GM21360 (cell line): ENCODE measurements at regions not wholly inside any gene's neighbourhood (a gene's known extent, or its start where the extent isn't known, plus 50 kb on each side); places are given as distances from the start of the nearest gene placed in this dataset.
"Not testable (repeated sequence)": the region's sequence is repeated elsewhere in the genome, so short reads cannot be mapped to it uniquely, and the experiment has no call there.

Experiments used
- ATAC-seq: cut with Tn5 transposase; IDR thresholded peaks from one replicate; pipeline ENCODE4 v1.9.1; 2021; ENCODE audit warnings: mild to moderate bottlenecking, moderate library complexity; ENCODE audit not compliant: unreplicated experiment

DNA sequence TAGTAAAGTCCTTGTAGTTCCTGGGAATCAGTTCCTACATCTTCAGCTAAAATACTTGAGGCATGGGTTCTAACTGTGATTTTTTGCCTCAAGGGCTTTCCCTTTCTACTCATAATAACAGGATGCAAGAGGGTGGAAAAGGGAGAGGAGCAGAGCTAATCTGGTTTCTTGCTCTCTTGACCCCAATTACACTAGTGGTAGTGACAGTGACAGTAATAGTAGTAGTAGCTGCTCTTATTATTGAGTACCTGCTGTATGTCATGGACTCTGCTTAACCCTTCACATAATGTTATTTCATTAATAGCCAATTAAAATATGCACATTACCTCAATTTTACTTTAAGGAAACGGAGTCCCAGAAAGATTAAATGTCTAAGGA is 214.8 kb upstream of the HNRNPA3 start:
- ATAC-seq, result no peak

DNA sequence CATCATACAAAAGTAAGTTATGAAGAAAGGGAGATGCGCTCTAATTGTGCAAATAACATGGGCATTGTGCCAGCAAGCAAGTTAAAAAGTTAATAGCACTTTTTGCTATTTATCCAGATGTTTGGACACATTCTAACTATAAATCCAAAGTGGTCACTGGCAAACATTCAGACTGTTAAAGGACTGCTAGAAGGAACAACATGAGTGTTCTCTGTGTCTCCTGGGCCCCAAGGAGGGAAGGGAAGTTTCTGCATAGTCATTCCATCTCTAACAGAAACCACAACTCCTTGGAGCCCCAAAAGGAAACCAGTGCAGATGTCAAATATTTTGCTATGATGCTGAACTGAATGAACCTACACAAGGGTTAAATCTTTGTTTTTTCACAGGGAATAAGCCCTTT is 213.3 kb upstream of the HNRNPA3 start:
- peak; percentile 58 for ATAC-seq

DNA sequence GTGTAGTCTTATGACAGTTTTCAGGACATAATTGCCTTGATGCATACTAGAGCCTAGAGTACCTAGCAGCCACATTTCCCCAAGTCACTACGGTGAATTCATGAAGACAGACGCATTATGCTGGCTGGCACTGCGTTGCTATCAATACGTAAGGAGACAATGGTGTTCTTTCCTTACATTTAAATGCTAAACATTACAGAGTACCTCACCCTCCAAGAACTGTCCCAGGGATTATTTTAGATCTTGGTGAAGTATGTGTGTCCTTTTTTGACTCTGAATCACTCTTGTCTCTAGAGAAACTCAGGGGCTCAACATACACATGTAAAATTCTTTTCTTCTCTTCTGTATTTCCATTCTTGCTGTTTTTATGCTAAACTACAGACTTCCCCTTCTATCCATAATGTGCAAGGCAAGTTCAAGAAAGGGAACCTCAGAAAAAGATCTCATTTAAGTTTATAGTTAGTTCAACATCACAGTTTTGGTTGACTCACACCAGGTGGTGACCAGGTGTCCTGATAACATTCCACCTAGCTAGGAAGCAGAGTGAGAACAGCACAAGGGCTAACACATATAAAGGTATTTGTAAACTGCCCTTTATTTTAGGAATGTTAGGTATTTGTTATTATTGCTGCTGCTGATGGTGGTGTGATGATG is 212.4 kb upstream of the HNRNPA3 start:
- no peak for ATAC-seq

DNA sequence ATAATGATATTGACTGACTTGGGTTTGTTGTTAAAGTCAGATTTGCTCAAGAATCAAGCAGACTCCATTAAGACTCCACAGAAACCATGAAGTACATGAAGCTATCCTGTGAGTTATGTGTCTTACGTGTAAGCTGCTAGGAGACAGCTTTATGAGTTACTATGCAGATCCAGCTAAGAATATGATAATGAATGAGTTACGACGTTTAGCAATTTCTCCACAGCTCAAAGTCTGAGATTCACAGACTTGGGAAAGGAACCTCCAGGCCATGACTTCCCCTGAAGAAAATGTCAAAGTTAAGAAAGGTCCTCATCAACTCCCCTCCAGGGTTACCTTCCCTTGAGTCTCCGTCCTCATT is 211.9 kb upstream of the HNRNPA3 start:
- no peak for ATAC-seq

DNA sequence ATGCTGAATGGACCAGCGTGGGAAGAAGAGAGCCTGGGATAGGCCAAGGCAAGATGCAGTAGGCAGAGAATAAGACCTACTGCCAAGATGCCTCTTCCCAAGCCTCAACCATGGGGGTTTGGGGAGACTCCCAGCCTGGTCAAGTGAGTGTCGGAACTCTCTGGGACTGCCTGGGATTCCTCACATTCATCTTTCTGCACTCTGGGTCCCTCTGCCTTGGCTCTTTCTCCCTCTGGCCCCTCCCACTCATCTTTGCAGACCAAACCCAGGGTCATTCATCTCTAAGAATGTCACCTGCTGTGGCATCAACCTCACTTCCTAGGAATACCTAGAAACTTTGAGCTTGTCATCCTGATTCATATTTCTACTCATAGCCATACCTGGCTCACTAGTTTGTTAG is 211.3 kb upstream of the HNRNPA3 start:
- ATAC-seq, result no peak

DNA sequence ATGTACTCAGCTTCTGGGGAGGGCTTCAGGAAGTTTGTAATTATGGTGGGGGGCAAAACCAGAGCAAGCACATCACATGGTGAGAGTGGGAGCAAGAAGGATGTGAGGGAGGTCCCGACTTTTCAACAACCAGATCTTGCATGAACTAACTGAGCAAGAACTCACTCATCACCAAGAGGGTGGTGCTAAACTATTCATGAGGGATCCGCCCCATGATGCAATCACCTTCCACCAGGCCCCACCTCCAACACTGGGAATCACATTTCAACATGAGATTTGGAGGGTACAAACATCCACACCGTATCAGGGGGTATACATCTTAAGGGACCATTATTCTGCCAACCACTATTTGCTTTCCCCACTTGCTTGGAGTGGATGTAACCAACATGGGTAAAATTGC is 209.6 kb upstream of the HNRNPA3 start:
- no peak for ATAC-seq

DNA sequence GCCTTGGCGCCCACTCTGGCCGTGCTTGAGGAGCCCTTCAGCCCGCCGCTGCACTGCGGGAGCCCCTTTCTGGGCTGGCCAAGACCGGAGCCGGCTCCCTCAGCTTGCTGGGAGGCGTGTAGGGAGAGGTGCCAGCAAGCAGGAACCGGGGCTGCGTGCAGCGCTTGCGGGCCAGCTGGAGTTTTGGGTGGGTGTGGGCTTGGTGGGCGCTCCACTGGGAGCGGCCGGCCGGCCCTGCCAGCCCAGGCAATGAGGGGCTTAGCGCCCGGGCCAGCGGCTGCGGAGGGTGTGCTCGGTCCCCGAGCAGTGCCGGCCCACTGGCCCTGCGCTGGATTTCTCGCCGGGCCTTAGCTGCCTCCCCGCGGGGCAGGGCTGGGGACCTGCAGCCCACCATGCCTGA is 204.9 kb upstream of the HNRNPA3 start:
- ATAC-seq, result not testable (repeated sequence)

DNA sequence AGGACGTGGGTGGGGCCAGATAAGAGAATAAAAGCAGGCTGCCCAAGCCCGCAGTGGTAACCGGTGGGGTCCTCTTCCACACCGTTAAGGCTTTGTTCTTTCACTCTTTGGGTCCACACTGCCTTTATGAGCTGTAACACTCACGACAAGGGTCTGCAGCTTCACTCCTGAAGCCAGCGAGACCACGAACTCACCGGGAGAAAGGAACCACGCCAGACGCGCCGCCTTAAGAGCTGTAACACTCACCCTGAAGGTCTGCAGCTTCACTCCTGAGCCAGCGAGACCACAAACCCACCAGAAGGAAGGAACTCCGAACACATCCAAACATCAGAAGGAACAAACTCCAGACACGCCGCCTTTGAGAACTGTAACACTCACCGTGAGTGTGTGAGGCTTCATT is 203.9 kb upstream of the HNRNPA3 start:
- not testable (repeated sequence) for ATAC-seq

DNA sequence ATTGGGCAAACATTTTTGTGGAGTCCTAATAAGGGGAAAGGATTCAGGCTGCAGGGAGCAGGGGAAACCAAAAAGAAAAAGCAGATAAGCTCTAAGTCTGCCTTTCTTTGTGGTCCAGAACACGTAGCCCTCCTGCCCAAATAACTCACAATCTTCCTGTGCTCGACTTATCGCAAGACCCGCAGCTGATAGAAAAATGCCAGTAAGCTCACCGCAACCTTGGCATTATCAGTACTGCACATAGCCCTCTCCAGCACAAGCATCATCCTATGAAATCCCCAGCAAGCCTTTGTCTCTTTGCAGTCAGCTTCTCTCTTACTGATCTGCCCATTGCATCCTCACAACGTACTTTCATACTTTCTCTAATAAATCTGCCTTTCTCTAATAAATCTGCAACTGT is 202.4 kb upstream of the HNRNPA3 start:
- ATAC-seq, result no peak

DNA sequence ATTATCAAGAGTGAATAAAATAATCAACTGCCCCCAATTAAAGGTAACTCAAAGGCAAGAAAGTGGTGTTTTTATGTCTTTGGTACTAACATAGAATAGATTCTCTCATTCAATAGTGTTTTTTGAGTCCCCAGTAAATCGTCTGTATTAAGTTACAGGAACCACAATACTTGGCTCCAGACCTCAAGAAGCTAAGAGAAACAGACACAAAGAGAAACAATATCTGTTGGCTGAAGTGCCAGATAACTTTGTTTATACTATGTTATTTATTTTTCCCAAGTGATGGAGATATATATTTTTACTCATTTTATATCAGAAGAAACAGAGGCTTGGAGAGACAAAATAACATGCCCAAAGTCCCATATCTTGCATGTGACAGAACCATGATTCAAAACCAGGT is 201.7 kb upstream of the HNRNPA3 start:
- ATAC-seq, result no peak

DNA sequence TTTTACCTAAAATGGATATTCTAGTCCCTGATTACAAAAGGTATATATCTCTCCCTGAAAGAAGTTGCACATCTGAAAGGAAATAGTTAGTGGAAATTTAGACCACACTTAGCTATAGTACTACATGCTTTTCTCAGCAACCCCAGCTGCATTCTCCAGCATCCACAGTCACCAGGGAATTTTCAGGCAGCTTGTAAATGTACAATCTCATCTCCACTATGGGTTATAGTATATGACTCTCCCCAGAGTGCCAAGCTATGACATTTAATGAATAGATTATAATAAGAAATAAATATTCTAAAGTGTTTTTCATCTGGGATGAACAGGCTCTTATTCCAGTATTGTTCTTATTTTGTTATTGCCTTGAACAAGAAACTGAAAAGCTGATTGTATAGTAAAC is 197.6 kb upstream of the HNRNPA3 start:
- ATAC-seq, result no peak

DNA sequence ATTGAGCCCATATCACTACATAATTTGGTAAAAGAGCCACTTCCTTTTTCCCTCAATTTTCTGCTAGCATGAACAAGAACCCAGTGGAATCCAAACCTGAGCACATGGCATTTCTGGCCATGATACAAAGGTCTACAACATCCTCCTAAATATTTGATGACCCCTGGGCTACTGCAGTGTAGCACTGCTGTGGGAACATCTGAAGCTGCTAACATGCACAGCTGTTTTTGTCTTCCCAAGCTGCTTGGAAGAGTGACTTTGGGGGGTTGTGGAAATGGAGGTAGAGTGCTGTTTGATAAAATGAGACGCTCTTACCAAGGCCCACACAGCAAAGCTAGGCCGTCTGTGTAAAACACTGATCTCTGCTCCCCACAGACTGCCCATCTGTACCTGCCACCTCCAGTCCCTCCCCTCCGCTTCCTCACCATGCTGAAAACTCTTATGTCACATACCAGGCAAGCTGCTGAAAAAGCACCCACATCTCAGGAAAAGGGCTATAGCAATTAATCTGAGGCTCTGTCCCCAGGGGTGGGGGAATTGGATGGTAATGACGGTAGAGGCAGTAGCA is 197.2 kb upstream of the HNRNPA3 start:
- ATAC-seq, result no peak

DNA sequence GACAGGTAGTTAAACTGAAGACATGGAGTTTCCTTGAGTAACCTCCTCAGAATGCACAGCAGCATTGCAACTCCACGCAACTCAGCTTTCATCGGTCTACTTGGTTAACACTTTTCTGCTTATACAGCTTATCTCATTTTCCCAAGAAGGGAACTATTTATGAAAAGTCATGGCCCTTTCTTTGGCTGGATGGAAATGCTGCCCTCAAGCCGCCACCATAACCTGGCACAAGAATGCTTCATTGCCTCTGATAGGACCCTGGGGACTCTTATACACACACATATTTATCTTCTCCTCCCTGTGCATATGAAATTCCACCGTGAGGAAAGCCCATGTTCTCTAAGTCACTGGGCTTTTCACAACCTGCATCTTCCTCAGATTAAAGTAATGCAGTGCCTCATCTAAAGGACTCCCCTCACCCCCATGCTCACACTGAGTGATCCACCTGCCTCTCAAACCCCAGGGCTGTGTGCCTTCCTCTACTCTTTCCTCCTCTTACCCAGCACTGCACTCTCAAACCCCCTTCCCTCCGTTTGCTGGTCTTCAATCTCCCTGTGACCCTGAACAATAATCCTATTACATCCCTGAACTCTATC is 192.0 kb upstream of the HNRNPA3 start:
- ATAC-seq, result no peak

DNA sequence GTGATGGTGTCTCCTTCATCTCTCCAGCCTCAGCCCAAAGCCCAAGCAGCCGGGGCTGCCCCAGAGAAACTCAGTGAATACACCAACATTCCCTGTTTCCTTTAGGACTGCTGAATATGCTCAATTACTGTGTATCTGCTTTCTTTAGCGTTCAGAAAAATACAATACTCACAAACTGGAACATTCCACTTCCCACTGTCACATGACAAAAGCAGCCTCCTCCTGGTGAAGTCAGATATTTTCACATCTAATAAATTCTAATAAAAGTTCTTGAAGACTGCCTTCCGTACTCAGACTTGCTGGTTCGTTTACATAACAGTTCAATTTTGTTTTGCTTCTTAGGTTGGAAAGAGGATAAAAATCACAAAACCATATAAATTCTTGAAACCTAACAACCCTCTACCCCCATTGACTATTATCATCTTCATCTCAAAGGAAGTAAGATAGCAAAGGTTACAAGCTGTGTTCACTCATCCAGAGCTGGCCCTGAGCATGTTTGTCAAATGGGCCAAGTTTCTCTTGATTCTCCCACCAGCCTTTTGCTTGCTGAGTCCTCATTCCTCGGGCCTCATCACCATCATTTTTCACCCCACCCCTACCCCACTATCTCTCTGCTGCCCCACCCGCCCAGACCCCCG is 190.8 kb upstream of the HNRNPA3 start:
- no peak for ATAC-seq

DNA sequence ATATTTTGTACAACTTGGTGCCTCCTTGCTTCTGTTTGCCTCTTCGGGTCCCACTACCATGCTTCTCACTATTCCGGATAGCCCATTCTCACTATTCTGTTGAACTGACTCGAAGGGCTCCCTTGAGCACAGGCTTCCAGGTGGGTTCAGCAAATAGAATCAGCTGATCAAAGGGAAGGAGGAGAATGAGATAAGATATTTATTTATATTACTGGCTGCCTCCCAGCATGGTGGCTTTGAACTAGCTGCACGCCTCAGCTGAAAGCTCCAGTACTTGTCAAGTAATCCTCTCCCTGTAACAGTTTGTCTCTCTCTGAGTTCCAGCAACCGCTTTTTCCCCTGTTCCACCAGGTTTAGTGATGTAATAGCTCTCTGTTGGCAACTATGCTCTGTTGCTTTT is 187.8 kb upstream of the HNRNPA3 start:
- no peak for ATAC-seq

DNA sequence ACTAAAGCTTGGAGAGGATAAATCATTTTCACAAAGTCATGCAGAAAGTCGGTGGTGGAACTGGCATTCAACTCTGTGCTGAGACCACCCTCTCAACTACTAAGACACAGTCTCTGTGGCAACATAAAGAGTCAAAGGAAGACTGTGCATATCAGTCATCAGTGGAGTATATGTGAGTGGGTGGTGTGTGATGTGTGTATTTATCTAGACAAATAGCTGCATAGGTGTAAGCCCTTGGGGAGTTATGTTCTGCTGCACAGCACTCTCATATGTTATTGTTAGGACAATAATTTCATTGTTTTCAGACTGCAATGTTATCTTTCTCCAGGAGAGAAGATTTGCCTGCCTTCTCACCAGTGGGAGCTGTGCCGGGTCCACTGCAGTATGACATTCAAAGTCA is 186.3 kb upstream of the HNRNPA3 start:
- no peak for ATAC-seq

DNA sequence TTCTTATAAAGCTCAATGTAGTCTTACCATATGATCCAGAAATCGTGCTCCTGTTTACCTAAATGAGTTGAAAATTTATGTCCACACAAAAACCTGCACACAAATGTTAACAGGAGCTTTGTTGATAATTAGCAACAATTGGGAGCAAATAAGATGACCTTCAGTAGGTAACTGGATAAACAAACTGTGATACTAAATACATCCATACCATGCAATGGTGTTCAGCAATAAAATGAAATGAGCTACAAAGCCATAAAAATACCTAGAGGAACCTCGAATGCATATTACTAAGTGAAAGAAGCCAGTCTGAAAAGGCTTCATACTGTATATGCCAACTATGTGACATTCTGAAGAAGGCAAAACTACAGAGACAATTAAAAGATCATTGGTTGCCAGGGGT is 185.6 kb upstream of the HNRNPA3 start:
- ATAC-seq, result no peak

DNA sequence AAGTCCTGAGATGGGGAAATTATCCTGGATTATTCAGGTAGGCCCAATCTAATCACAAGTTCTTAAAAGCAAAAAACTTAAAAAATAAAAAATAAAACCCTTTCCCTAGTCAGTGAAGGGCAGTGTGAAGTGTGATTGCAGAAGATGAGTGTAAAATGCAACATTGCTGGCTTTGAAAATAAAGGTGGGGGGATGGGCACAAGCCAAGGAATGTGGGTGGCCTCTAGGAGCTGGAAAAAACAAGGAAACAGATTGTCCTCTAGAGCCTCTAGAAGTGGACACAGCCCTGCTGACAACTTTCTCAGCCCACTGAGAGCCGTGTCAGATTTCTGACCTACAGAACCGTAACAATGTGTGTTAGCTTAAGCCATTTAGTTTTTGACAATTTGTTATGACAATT is 184.3 kb upstream of the HNRNPA3 start:
- no peak for ATAC-seq

DNA sequence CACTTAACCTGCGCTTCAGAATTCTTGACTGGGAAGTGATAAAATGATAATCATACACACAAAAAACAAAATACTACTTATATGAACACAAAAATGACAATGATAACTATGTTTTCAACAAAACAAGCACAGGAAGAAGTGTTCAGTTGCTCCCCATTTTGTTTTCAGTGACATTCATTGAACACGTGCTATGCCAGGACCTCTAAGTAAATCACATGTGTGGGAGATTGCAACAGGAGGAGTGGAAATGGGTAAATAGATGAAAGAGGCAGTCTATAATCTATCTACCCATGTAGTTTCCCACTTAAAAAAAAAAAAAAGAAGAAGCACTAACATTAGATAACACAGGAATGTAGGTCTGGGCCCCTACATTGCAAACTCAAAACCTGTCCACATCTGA is 183.5 kb upstream of the HNRNPA3 start:
- ATAC-seq, result no peak

DNA sequence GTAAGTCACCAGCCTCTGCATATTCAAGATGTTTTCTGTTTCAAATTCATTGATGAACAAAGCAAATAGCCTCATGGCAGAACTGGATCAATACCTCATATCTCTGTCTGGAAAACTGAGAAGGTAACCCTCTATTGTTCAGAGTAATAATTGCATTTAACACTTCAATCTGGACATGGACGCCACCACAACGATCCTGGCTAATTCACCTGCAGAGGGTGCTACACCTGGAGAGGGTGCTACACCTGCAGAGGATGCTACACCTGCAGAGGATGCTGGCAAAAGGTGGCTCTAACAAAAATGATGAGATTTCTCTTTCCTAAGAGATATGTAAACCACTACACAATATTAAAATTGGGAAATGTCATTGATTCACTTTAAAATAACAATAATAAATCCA is 183.1 kb upstream of the HNRNPA3 start:
- ATAC-seq, result no peak

DNA sequence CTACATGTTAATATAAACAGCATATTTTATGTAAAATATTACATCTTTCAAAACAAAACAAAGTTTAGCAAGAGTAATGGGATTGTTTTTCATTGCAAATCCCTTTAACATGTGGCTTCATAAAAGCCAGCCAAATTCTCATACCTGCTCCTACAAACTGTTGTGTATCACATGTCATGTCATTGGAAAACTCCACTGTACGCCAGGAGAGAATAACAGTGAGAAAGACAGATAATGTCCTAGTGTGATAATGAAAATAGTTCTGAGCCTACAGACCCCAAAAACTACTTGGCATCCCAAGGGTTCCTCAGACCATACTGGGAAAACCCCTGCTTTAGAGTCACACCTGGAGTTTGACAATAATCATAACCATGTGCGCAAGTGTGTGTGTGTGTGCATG is 182.7 kb upstream of the HNRNPA3 start:
- ATAC-seq, result no peak

DNA sequence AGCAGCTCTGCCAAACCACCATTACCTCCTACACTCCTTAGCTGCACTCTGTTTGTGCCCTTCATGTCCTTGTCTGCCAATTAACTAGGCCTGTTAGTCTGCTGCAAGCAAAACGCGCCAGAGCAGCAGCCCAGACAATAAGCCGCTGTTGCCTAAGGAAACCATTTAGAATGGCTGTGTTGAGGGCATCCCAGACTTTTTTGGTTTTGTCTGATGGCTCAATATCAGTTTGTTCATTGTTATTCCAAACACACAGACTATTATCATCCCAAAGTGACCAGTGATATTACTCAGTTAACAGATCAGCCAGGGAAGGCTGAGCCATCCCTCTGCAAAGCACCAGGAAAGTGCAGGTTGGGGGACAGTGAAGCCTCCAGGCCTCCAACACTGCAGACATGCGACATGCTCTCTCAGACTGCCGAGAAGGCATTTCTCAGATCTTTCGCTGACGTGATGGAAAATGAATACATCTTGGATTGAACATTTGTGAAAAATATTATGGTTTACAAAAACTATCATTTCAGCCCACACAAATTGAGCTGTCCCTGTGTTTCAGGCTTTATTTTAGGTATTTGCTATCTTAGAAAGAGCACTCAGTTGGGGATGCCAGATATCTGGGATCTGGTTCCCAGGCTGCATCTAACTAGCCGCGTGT is 182.0 kb upstream of the HNRNPA3 start:
- no peak for ATAC-seq
